SK-N-SH (cell line): ENCODE measurements at regions not wholly inside any gene's neighbourhood (a gene's known extent, or its start where the extent isn't known, plus 50 kb on each side); places are given as distances from the start of the nearest gene placed in this dataset.
A peak's percentile ranks its signal among the peaks of the same experiment; 100 is the strongest.

Experiments
- CTCF ChIA-PET: fragments of 300-600, 350-600 bp; formaldehyde crosslinking; extraction: SDS; loops from one replicate; lab custom pipeline; 2021; lab: Yijun Ruan, JAX
- POLR2A ChIA-PET: fragments of 350-600 bp; sonication (Branson Sonifier 250); formaldehyde crosslinking; extraction: SDS; loops from one replicate; lab custom pipeline; 2020; ENCODE audit warnings: antibody characterized with exemption, inconsistent platforms; lab: Yijun Ruan, JAX
- DNase-seq: peaks from one replicate; pipeline ENCODE4 v3.0.0; 2012
- H2AFZ ChIP-seq: fragments of 200-600 bp; sonication (generic); 2 replicates; pipeline ENCODE4 v1.8.1; 2016; ENCODE audit warnings: antibody characterized with exemption, mild to moderate bottlenecking, low read depth
- H3F3A ChIP-seq: fragments of 200-600 bp; sonication (generic); replicated peaks from 2 replicates; pipeline ENCODE3; 2016; ENCODE audit warnings: antibody characterized with exemption, mild to moderate bottlenecking; ENCODE audit not compliant: insufficient read depth
- H3K27ac ChIP-seq, 2 experiments: fragments of 200-500 bp in 1 of 2; fragments of 200-600 bp in 1 of 2; sonication (Bioruptor generic) in 1 of 2; sonication (generic), shearing (Covaris generic) in 1 of 2; 2 replicates each; pipeline versions ENCODE4 v1.5.1 to v1.6.1; 2014 to 2016; ENCODE audit warnings: low read depth in 2 of 2, inconsistent platforms in 1 of 2, low read length in 1 of 2, mild to moderate bottlenecking in 1 of 2, mixed read lengths in 1 of 2
- H3K27me3 ChIP-seq: fragments of 200-600 bp; sonication (generic), shearing (Covaris generic); 2 replicates; pipeline ENCODE4 v1.6.1; 2016; ENCODE audit warnings: mixed run types; ENCODE audit not compliant: insufficient read depth
- H3K36me3 ChIP-seq, 2 experiments: fragments of 200-500 bp in 1 of 2; fragments of 200-600 bp in 1 of 2; sonication (Bioruptor generic) in 1 of 2; sonication (generic) in 1 of 2; replicated peaks in 1 of 2; 2 replicates each; pipeline versions ENCODE3 to v1.5.1; 2014 to 2016; ENCODE audit warnings: low read length in 1 of 2, mild to moderate bottlenecking in 1 of 2; ENCODE audit not compliant: insufficient read depth in 2 of 2, control insufficient read depth in 1 of 2
- H3K4me1 ChIP-seq, 2 experiments: fragments of 200-500 bp in 1 of 2; fragments of 200-600 bp in 1 of 2; sonication (Bioruptor generic) in 1 of 2; sonication (generic), shearing (Covaris generic) in 1 of 2; 2 replicates each; pipeline versions ENCODE4 v1.5.1 to v1.6.1; 2014 to 2016; ENCODE audit warnings: low read depth in 1 of 2, low read length in 1 of 2, mixed run types in 1 of 2; ENCODE audit not compliant: insufficient read depth in 2 of 2, control insufficient read depth in 1 of 2
- H3K4me2 ChIP-seq: fragments of 200-600 bp; sonication (generic), shearing (Covaris generic); 2 replicates; pipeline ENCODE4 v1.6.1; 2017; ENCODE audit warnings: mixed run types
- H3K4me3 ChIP-seq, 2 experiments: fragments of 200-500 bp in 1 of 2; fragments of 200-600 bp in 1 of 2; sonication (Bioruptor generic) in 1 of 2; sonication (generic), shearing (Covaris generic) in 1 of 2; 2 replicates each; pipeline versions ENCODE4 v1.5.1 to v1.8.1; 2014 to 2016; ENCODE audit warnings: low read depth in 2 of 2, inconsistent platforms in 1 of 2, low read length in 1 of 2, mild to moderate bottlenecking in 1 of 2, mixed read lengths in 1 of 2, moderate library complexity in 1 of 2
- H3K79me2 ChIP-seq: fragments of 200-600 bp; sonication (generic); 2 replicates; pipeline ENCODE4 v1.8.1; 2017; ENCODE audit warnings: mild to moderate bottlenecking; ENCODE audit not compliant: insufficient read depth
- H3K9ac ChIP-seq: fragments of 200-600 bp; sonication (generic); 2 replicates; pipeline ENCODE4 v1.6.1; 2017; ENCODE audit warnings: mixed run types
- H3K9me2 ChIP-seq: fragments of 200-600 bp; sonication (generic); 2 replicates; pipeline ENCODE4 v1.6.1; 2017; ENCODE audit warnings: mixed run types
- H3K9me3 ChIP-seq: fragments of 200-600 bp; sonication (generic); 2 replicates; pipeline ENCODE4 v1.6.1; 2017; ENCODE audit warnings: mixed run types, mild to moderate bottlenecking, moderate library complexity
- H4K20me1 ChIP-seq: fragments of 200-600 bp; sonication (generic); 2 replicates; pipeline ENCODE4 v1.6.1; 2017; ENCODE audit warnings: mild to moderate bottlenecking, mixed run types; ENCODE audit not compliant: insufficient read depth
- EP300 ChIP-seq, 2 experiments: IDR thresholded peaks; 2 replicates each; pipeline versions ENCODE4 v1.4.0 to v1.6.1; 2012; ENCODE audit warnings: borderline replicate concordance in 1 of 2, low read depth in 1 of 2, low read length in 1 of 2
- FOXM1 ChIP-seq: IDR thresholded peaks from 2 replicates; pipeline ENCODE4 v1.4.0; 2012; ENCODE audit warnings: low read depth, mild to moderate bottlenecking
- GATA2 ChIP-seq: sonication (generic); formaldehyde crosslinking; IDR thresholded peaks from 2 replicates; pipeline ENCODE4 v1.5.0; 2020; ENCODE audit warnings: mild to moderate bottlenecking, missing genetic modification reagents
- IRF3 ChIP-seq: fragments of 150-350 bp; IDR thresholded peaks from 2 replicates; pipeline ENCODE4 v1.6.1; 2016; ENCODE audit warnings: mild to moderate bottlenecking, low read depth, low read length
- JUND ChIP-seq: IDR thresholded peaks from 2 replicates; pipeline ENCODE4 v1.4.0; 2012
- MAX ChIP-seq: IDR thresholded peaks from 2 replicates; pipeline ENCODE4 v1.4.0; 2012; ENCODE audit warnings: low read depth
- MEF2A ChIP-seq: IDR thresholded peaks from 2 replicates; pipeline ENCODE4 v1.4.0; 2012; ENCODE audit warnings: low read depth, borderline replicate concordance
- MXI1 ChIP-seq: IDR thresholded peaks from 2 replicates; pipeline ENCODE4 v1.6.1; 2012; ENCODE audit warnings: mild to moderate bottlenecking, low read depth, low read length, improper control_type of control experiment
- POLR2AphosphoS5 ChIP-seq: IDR thresholded peaks from 2 replicates; pipeline ENCODE4 v1.6.1; 2012; ENCODE audit warnings: low read depth, low read length
- RCOR1 ChIP-seq: fragments of 150-350 bp; IDR thresholded peaks from 2 replicates; pipeline ENCODE4 v1.6.1; 2017; ENCODE audit warnings: antibody characterized with exemption, low read length
- RFX5 ChIP-seq: IDR thresholded peaks from 2 replicates; pipeline ENCODE4 v1.6.1; 2012; ENCODE audit warnings: mild to moderate bottlenecking, improper control_type of control experiment, low read length
- SIN3A ChIP-seq: IDR thresholded peaks from 2 replicates; pipeline ENCODE4 v1.6.1; 2012; ENCODE audit warnings: low read depth, mild to moderate bottlenecking, low read length, moderate library complexity, borderline replicate concordance
- SMC3 ChIP-seq: IDR thresholded peaks from 2 replicates; pipeline ENCODE4 v1.6.1; 2012; ENCODE audit warnings: low read depth, low read length, improper control_type of control experiment
- TAF1 ChIP-seq: IDR thresholded peaks from 2 replicates; pipeline ENCODE4 v1.6.1; 2012; ENCODE audit warnings: low read depth, mild to moderate bottlenecking, low read length, moderate library complexity, borderline replicate concordance
- TCF12 ChIP-seq: IDR thresholded peaks from 2 replicates; pipeline ENCODE4 v1.4.0; 2012
- USF2 ChIP-seq: fragments of 150-350 bp; IDR thresholded peaks from 2 replicates; pipeline ENCODE4 v1.6.1; 2017; ENCODE audit warnings: antibody characterized with exemption, low read length, low read depth, borderline replicate concordance
- WGBS: methylation state at CpG from one replicate; pipeline ENCODE4 v1.1.6; 2017; ENCODE audit warnings: low lambda C conversion rate; 5-methylcytosine and 5-hydroxymethylcytosine counted together

DNA sequence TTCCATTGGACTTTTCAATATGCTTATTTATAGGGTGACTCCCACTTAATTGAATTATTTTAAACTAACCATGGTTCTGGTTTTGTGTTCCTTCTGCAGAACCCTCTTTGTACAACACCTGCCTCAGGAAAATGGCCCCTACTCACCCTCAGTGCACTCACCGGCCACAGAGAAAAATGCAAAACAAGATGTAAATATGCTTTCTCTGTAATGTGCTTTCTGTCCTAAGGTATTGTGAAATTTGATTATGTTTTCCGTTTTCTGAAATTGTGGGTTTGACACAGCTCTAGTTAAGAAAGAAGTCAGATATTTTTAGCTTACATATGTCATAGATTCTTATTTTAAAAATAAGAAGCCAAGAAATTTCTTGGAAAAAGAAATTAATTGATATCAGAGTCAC lies 357.7 kb upstream of the SMIM21 start:
- Histone ChIP-seq H4K20me1 (no peaks in the 10 kb centered on the region), H3K4me3 (no peak overlapping the region), H3K27me3 (no peaks in the 10 kb centered on the region), H3K4me1 (peaks cover 0 to 3% of the 10 kb centered on the region in 2 experiments; a peak in 1 of 4 replicates), H2AFZ (no peak overlapping the region), H3F3A (no peaks in the 10 kb centered on the region), H3K27ac (no peak overlapping the region), H3K79me2 (no peaks in the 10 kb centered on the region), H3K9ac (no peak overlapping the region), H3K36me3 (no peaks in the 10 kb centered on the region), H3K9me3 (no peaks in the 10 kb centered on the region), H3K4me2 (no peak overlapping the region)
- ChIA-PET POLR2A (no interaction called here), CTCF (no interaction called here)
- WGBS, result 30% methylated on average over 2 of the region's 2 CpGs
- no peak for TF ChIP-seq MAX
- no peak for TF ChIP-seq TAF1
- TF ChIP-seq MEF2A, result no peak
- no peak for TF ChIP-seq USF2
- no peak for TF ChIP-seq JUND
- no peak for TF ChIP-seq POLR2AphosphoS5
- no peak for TF ChIP-seq FOXM1
- TF ChIP-seq TCF12, result no peak
- TF ChIP-seq RFX5, result no peak
- no peak for TF ChIP-seq SIN3A
- no peak for TF ChIP-seq RCOR1
- no peak for TF ChIP-seq IRF3
- no peak for TF ChIP-seq MXI1
- TF ChIP-seq GATA2, result no peak
- TF ChIP-seq, all 33 proteins: peak for 0
- DNase-seq, result no peak
- no peaks in the 10 kb centered on the region for H3K9me2 ChIP-seq

- Histone ChIP-seq H3K9ac (no peak overlapping the region), H3K27me3 (no peaks in the 10 kb centered on the region), H3K4me1 (peaks cover 0 to 3% of the 10 kb centered on the region in 2 experiments; a peak in 1 of 4 replicates), H3K36me3 (no peaks in the 10 kb centered on the region), H2AFZ (no peak overlapping the region), H4K20me1 (no peaks in the 10 kb centered on the region), H3K4me2 (no peak overlapping the region), H3K9me3 (no peaks in the 10 kb centered on the region), H3F3A (no peaks in the 10 kb centered on the region), H3K4me3 (no peak overlapping the region), H3K79me2 (no peaks in the 10 kb centered on the region), H3K9me2 (no peaks in the 10 kb centered on the region), H3K27ac (no peak overlapping the region)
- CTCF ChIA-PET, result interaction anchor here (0.6 kb wide), 1 partner anchor 121 kb away, joined by 4 read pairs; no protein-coding TSS in a partner anchor
- TF ChIP-seq EP300 (IDR thresholded peaks at IDR 0.05; ENCODE audit: borderline replicate concordance in 1 of 2, low read depth in 1 of 2, low read length in 1 of 2), result peak in 1 of 2 experiments; percentile 50; a peak in 1 of 4 replicates
- TF ChIP-seq SMC3, result no peak
- DNase-seq, result peak; percentile 56
- WGBS, result 24% methylated on average over 14 of the region's 14 CpGs
- POLR2A ChIA-PET, result no interaction called here
Observed at GRCh38 chr18:75784390-75784789, 356.9 kb upstream of the SMIM21 start.
